ENCODE measurements at regions not wholly inside any gene's neighbourhood (a gene's known extent, or its start where the extent isn't known, plus 50 kb on each side); places are given as distances from the start of the nearest gene placed in this dataset.

DNA sequence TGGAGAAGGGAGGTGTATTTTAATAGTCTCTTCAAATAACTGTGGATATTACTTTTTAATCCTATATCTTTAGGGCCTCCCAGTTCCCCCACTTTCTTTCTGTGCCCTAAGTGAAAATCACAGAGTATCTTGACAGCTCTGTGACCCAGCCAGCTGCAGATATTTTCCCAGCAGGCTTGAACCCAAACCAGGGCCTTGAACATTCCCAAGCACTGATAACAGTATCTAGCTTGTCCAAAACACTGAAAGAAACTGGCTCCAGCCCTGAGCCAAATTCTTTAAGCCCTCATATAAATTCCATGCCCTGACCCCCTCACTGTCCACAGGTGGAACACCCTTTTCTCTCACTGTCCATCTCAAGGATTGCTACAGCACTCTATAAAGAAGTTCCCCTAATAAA lies 388.1 kb upstream of the CHAC2 start:
- TF ChIP-seq, protein P1, sequence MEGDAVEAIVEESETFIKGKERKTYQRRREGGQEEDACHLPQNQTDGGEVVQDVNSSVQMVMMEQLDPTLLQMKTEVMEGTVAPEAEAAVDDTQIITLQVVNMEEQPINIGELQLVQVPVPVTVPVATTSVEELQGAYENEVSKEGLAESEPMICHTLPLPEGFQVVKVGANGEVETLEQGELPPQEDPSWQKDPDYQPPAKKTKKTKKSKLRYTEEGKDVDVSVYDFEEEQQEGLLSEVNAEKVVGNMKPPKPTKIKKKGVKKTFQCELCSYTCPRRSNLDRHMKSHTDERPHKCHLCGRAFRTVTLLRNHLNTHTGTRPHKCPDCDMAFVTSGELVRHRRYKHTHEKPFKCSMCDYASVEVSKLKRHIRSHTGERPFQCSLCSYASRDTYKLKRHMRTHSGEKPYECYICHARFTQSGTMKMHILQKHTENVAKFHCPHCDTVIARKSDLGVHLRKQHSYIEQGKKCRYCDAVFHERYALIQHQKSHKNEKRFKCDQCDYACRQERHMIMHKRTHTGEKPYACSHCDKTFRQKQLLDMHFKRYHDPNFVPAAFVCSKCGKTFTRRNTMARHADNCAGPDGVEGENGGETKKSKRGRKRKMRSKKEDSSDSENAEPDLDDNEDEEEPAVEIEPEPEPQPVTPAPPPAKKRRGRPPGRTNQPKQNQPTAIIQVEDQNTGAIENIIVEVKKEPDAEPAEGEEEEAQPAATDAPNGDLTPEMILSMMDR (conservative IDR thresholded peaks at IDR 0.05; ENCODE audit: low read depth, low read length) = no peak
- no peak for TF ChIP-seq EZH2 (IDR thresholded peaks at IDR 0.05; ENCODE audit: borderline replicate concordance, low read depth, low read length, poor library complexity, severe bottlenecking)
